WTC11 (cell line): ENCODE measurements at regions not wholly inside any gene's neighbourhood (a gene's known extent, or its start where the extent isn't known, plus 50 kb on each side); places are given as distances from the start of the nearest gene placed in this dataset.

Experiments used
- CTCF ChIP-seq: fragments of 200-600 bp; IDR thresholded peaks from 2 replicates; pipeline ENCODE4 v1.8.0; 2022; ENCODE audit warnings: antibody characterized with exemption
- ESRRA ChIP-seq: sonication (generic); formaldehyde crosslinking; IDR thresholded peaks from 2 replicates; pipeline ENCODE4 v1.8.1; 2022; ENCODE audit warnings: mild to moderate bottlenecking, missing genetic modification reagents, borderline replicate concordance
- FOXP1 ChIP-seq: sonication (generic); formaldehyde crosslinking; IDR thresholded peaks from 2 replicates; pipeline ENCODE4 v1.8.0; 2022; ENCODE audit warnings: missing genetic modification reagents, mild to moderate bottlenecking, moderate library complexity, borderline replicate concordance
- GABPB1 ChIP-seq: sonication (generic); formaldehyde crosslinking; IDR thresholded peaks from 2 replicates; pipeline ENCODE4 v1.8.1; 2023; ENCODE audit warnings: mild to moderate bottlenecking, missing genetic modification reagents
- KAT7 ChIP-seq: sonication (generic); formaldehyde crosslinking; IDR thresholded peaks from 2 replicates; pipeline ENCODE4 v1.8.1; 2023; ENCODE audit warnings: missing genetic modification reagents, mild to moderate bottlenecking, borderline replicate concordance
- MAX ChIP-seq: sonication (generic); formaldehyde crosslinking; IDR thresholded peaks from 2 replicates; pipeline ENCODE4 v1.8.0; 2022; ENCODE audit warnings: mild to moderate bottlenecking, missing genetic modification reagents
- RELA ChIP-seq: sonication (generic); formaldehyde crosslinking; IDR thresholded peaks from 2 replicates; pipeline ENCODE4 v1.8.1; 2022; ENCODE audit warnings: missing genetic modification reagents, mild to moderate bottlenecking, borderline replicate concordance
- SOX15 ChIP-seq: fragments of 250-450 bp; sonication (Bioruptor Pico); IDR thresholded peaks from 2 replicates; pipeline ENCODE4 v1.9.0; 2021; ENCODE audit warnings: mild to moderate bottlenecking
- STAT6 ChIP-seq: sonication (generic); formaldehyde crosslinking; conservative IDR thresholded peaks from 2 replicates; pipeline ENCODE4 v1.8.1; 2023; ENCODE audit warnings: mild to moderate bottlenecking, low read depth, missing genetic modification reagents, moderate library complexity
- USF2 ChIP-seq: sonication (generic); formaldehyde crosslinking; IDR thresholded peaks from 2 replicates; pipeline ENCODE4 v1.8.1; 2023; ENCODE audit warnings: mild to moderate bottlenecking, missing genetic modification reagents, moderate library complexity
- ZNF263 ChIP-seq: sonication (generic); formaldehyde crosslinking; IDR thresholded peaks from 2 replicates; pipeline ENCODE4 v1.8.1; 2022; ENCODE audit warnings: low read depth, mild to moderate bottlenecking, moderate library complexity, missing genetic modification reagents
- ZNF281 ChIP-seq: sonication (generic); formaldehyde crosslinking; IDR thresholded peaks from 2 replicates; pipeline ENCODE4 v1.8.0; 2023; ENCODE audit warnings: mild to moderate bottlenecking, missing genetic modification reagents

GRCh38 chr1:30314591-30314990, 408.8 kb downstream of the MATN1 start:
- TF ChIP-seq KAT7: no peak
- TF ChIP-seq STAT6 (CRISPR knock-in tag): no peak
- no peak for TF ChIP-seq CTCF
- TF ChIP-seq FOXP1 (CRISPR knock-in tag): no peak
- TF ChIP-seq GABPB1 (CRISPR knock-in tag): no peak
- TF ChIP-seq USF2 (CRISPR knock-in tag): no peak
- TF ChIP-seq RELA: no peak
- no peak for TF ChIP-seq MAX (CRISPR knock-in tag)
- TF ChIP-seq ZNF263 (CRISPR knock-in tag): no peak
- no peak for TF ChIP-seq ZNF281 (CRISPR knock-in tag)
- no peak for TF ChIP-seq SOX15 (CRISPR knock-in tag)
- no peak for TF ChIP-seq ESRRA
